Erythroblast (primary cell): ENCODE measurements at regions not wholly inside any gene's neighbourhood (a gene's known extent, or its start where the extent isn't known, plus 50 kb on each side); places are given as distances from the start of the nearest gene placed in this dataset.

ENCODE experiments used
- GATA1 ChIP-seq: IDR thresholded peaks from 2 replicates; pipeline ENCODE4 v1.6.1; 2011; ENCODE audit warnings: low read depth, mild to moderate bottlenecking, control low read depth, low read length, moderate library complexity
- POLR2A ChIP-seq: IDR thresholded peaks from 2 replicates; pipeline ENCODE4 v1.6.1; 2011; ENCODE audit warnings: mild to moderate bottlenecking, low read length

- TF ChIP-seq POLR2A, result no peak
- TF ChIP-seq GATA1, result no peak
Measured at GRCh38 chr6:86412057-86412456, 525.3 kb upstream of the HTR1E start.
